ENCODE measurements at regions not wholly inside any gene's neighbourhood (a gene's known extent, or its start where the extent isn't known, plus 50 kb on each side); places are given as distances from the start of the nearest gene placed in this dataset.
"Not testable (repeated sequence)": the region's sequence is repeated elsewhere in the genome, so short reads cannot be mapped to it uniquely, and the experiment has no call there.

- no peaks in the 10 kb centered on the region for H3K4me1 ChIP-seq
- intact Hi-C loops (cut with DNase I): no loop called here
- H3K36me3 ChIP-seq: no peaks in the 10 kb centered on the region
- no peak for TF ChIP-seq CTCF (IDR thresholded peaks at IDR 0.05)
- DNase-seq (no peak), ATAC-seq (no peak)
- no peaks in the 10 kb centered on the region for H3K9me3 ChIP-seq
- no peak overlapping the region for H3K4me3 ChIP-seq
- H3K27me3 ChIP-seq: no peaks in the 10 kb centered on the region
- no peak overlapping the region for H3K27ac ChIP-seq
Measured at GRCh38 chr2:144642856-144643255, 122.9 kb upstream of the ZEB2 start.

- intact Hi-C loops (cut with DNase I): no loop called here
- Histone ChIP-seq H3K27ac (no peak overlapping the region), H3K9me3 (no peaks in the 10 kb centered on the region), H3K4me3 (no peak overlapping the region), H3K27me3 (no peaks in the 10 kb centered on the region), H3K36me3 (no peaks in the 10 kb centered on the region), H3K4me1 (no peaks in the 10 kb centered on the region)
- ATAC-seq (no peak), DNase-seq (no peak)
- no peak for TF ChIP-seq CTCF (IDR thresholded peaks at IDR 0.05)
Measured at GRCh38 chr2:144642131-144642530, 122.2 kb upstream of the ZEB2 start.

- H3K27me3 ChIP-seq; H3K4me3 ChIP-seq; intact Hi-C loops (cut with DNase I); DNase-seq; H3K36me3 ChIP-seq; H3K4me1 ChIP-seq; ATAC-seq; H3K27ac ChIP-seq: not testable (repeated sequence)
- peaks cover 0 to 16% of the 10 kb centered on the region in 2 donors for H3K9me3 ChIP-seq
Measured at GRCh38 chr2:144638250-144638649, 118.3 kb upstream of the ZEB2 start.

GRCh38 chr2:144636860-144637259 lies 116.9 kb upstream of the ZEB2 start:
- intact Hi-C loops (cut with DNase I): not testable (repeated sequence)

GRCh38 chr2:144632809-144633208 lies 112.9 kb upstream of the ZEB2 start:
- no peaks in the 10 kb centered on the region for H3K27me3 ChIP-seq
- H3K36me3 ChIP-seq: no peaks in the 10 kb centered on the region
- no peak overlapping the region for H3K27ac ChIP-seq
- ATAC-seq (no peak), DNase-seq (no peak)
- H3K9me3 ChIP-seq: peaks cover 0 to 16% of the 10 kb centered on the region in 2 donors
- peaks cover 0 to 7% of the 10 kb centered on the region in 2 donors for H3K4me1 ChIP-seq
- H3K4me3 ChIP-seq: no peak overlapping the region
- no peak for TF ChIP-seq CTCF (IDR thresholded peaks at IDR 0.05)
- intact Hi-C loops (cut with DNase I): no loop called here

More at GRCh38 chr2:144636860-144637259, 116.9 kb upstream of the ZEB2 start:
- H3K9me3 ChIP-seq: peaks cover 0 to 16% of the 10 kb centered on the region in 2 donors
- DNase-seq, ATAC-seq, H3K36me3 ChIP-seq, H3K4me1 ChIP-seq, H3K4me3 ChIP-seq, H3K27me3 ChIP-seq, H3K27ac ChIP-seq: not testable (repeated sequence)

GRCh38 chr2:144631636-144632035 lies 111.7 kb upstream of the ZEB2 start:
- Histone ChIP-seq H3K36me3 (no peaks in the 10 kb centered on the region), H3K9me3 (peaks cover 0 to 12% of the 10 kb centered on the region in 2 donors), H3K27me3 (no peaks in the 10 kb centered on the region), H3K27ac (no peak overlapping the region), H3K4me3 (no peak overlapping the region), H3K4me1 (peaks cover 0 to 7% of the 10 kb centered on the region in 2 donors)
- intact Hi-C loops (cut with DNase I): no loop called here
- no peak for DNase-seq
- TF ChIP-seq CTCF (IDR thresholded peaks at IDR 0.05): no peak
- ATAC-seq: no peak

Measured in left lung (tissue), 4 donors.